EH (cell line): ENCODE measurements at regions not wholly inside any gene's neighbourhood (a gene's known extent, or its start where the extent isn't known, plus 50 kb on each side); places are given as distances from the start of the nearest gene placed in this dataset.
A peak's percentile ranks its signal among the peaks of the same experiment; 100 is the strongest.
"Not testable (repeated sequence)": the region's sequence is repeated elsewhere in the genome, so short reads cannot be mapped to it uniquely, and the experiment has no call there.

Source experiments
- DNase-seq: peaks from one replicate; pipeline ENCODE4 v3.0.0-alpha.2; 2015; ENCODE audit warnings: low read depth

DNA sequence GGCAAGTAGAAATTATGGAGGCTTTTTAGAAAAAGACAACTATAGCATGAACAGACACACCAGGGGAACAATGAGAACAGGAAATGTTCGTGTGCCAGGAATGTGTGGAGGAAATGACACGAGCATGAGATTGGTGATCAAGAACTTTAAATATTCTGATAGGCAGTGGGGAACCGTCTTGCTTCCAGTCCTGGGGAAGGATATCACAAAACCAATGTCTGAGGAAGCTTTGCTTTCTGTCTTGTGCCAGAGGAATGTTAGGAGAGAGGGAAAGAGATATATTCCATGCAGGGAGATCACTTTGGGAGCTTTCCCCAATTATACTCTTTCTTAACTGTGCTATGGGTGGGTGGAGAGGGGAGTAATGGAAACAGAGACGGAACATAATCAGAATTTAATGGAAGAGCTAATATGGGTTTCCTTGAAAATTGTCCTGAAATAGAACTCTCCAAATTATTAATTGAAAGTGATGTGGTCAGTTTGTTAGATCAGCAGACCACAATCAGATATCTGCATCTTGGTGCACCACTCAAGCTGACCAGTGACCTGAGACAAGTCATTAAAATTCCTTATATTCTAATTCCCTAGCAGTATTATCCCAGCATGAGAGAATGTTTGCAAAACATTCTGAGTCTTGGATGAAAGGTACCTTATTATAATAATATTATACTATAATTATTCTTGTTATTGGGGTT, 178.2 kb downstream of the SOX4 start:
- peak; percentile 36 for DNase-seq

DNA sequence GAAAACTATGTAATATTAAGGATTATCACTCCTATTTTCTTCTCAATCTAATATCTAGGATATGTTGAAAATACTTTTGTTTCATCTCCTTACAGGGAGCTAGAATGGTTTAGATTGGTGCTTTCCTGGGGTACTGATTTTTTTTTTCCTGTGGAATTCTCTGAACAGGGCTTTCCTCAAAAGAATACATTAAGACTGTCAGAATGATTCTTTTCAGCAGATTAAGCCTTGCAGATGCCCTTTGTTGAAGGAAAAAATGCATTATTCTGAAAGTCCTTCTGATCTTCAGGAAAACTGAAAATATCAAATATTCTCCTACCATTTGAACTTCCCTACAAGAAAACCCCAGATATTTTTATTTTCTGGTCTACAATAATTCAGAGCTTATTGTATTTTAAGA, 178.9 kb downstream of the SOX4 start:
- DNase-seq: no peak

DNA sequence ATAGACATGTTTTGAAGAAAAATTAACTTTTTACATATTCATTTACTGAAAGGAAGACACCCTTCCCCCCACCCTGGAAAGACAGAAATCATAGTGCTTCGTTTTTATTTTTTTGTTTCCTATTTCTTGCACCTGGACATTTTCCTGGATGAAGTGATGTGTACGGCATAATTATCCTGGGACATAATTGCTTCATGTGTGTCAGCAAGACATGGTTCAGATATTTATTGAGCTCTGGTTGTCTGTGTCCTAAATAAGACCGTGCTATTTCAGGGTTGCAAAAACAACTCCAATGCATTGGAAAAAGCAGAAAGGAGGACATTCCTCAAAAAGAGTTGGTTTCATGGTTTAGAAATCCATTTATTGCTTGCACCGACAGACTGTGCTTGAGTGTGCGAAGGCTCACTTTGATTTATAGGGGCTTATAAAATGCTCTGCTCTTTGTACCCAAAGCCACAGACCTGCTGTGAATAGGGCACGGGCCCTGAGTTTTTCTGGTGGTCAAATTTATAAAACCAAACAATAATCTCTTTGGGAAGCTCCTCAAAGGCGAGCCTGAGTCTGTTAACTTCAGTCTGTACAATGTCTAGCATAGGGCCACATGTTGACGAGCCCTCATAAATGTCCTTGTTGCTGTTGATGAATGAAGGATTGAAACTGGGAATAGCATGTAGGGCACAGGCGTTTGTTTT, 179.5 kb downstream of the SOX4 start:
- DNase-seq: no peak

DNA sequence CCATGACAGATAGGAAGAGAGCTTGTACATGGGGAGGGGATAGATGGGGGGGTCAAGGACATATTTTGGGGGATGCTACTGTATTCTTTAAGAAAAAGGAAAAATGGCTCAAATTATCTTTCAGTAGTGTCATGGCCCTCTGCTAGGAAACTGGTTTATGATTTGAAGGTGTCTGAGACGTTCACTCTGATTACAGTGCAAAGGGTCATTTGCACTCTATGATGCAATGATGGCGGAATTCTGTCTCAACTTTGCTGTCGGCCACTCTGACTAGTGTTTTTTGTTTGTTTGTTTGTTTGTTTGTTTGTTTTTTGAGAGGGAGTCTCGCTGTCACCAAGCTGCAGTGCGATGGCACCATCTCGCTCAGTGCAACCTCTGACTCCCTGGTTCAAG, 180.0 kb downstream of the SOX4 start:
- no peak for DNase-seq

DNA sequence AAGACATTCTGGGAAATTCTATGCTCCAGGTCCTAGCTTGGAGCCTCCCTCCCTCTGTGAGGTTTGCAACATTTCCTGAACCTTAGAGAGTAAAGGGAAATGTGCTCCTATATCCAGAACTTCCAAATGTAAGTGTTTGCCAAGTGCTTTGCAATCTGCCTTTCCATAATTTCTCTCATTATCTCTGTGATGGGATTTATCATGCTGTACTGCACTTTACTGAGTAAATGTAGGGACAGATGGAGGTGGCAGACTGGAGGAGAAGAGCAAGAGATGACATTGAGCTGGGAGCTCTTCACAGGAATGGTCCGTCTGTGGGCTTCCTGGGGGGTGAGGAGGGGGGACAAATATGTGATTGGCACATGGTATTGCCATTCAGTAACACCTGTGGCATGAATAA, 184.3 kb downstream of the SOX4 start:
- no peak for DNase-seq

DNA sequence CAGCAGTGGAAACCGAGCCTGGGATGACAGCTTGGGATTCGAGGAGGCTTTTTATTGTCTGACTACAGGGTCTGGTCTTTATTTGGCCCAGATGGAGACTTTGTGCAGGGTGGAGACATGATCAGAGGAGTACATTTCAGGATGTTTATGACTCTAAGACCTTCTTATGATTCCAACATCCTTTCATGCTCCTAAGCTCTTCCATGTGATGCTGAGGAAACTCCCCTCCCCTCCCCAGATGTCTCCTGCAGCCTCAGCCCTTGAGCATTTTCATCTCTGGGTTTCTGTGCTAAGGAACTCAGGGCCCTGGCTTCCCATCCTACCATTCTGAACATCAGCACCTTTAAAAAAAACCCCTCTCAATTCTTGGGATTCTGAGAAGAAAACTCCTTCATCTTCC, 186.6 kb downstream of the SOX4 start:
- DNase-seq: no peak

DNA sequence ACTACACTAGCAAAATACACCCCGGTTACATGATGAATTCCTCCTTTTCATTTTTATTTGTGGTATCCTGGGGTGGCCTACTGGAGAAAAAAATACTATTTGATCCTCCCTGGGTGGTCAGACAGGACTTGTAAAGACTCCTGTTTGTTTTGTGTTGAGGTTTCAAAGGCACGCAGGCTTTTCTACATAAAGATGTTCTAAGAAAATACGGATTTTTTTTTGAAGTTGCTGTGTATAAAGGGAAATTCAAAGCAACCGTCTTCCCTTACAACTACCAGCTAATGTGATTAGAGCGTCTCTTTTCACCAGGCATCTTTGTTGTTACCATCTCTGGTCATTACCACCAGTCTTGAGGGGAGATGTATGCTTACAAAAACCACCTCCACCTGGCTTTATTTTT, 187.1 kb downstream of the SOX4 start:
- DNase-seq: peak; percentile 12

DNA sequence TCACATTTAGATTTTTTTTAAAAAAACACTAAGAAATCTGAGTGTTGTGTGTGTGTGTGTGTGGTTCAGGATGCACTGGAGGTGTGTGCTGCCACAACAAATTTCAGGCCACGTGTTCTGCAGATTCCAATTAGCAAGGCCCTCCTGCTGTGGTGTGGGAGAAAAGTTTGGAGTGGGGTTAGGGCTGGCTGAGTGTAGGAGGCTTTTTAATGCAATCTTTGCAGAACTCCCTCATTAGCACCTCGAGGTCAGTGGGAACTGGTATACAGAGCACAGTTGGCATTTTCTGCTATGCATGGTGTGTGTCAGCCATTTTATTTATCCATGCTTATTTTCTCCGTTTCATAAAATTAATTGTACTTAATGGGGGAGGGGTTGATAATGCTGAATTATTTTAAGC, 187.6 kb downstream of the SOX4 start:
- DNase-seq: no peak

DNA sequence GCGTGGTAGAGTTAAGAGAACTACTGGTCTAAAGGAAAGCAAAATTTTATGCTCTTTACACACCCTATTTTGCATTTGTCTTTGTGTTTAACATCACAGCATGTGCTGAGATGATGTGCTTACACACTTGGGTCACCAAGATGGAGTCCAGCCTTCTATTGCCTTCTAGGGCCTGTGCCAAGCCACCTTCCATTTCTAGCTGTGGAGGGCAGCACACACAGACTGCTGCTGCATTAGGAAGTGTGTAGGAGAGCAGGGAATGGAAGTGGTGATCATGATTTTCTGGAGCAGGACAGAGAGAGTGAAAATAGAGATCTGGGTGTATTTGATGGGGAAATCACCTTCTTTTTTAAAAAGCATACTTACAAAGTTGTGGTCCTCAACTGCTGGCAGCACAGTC, 191.6 kb downstream of the SOX4 start:
- DNase-seq: no peak

DNA sequence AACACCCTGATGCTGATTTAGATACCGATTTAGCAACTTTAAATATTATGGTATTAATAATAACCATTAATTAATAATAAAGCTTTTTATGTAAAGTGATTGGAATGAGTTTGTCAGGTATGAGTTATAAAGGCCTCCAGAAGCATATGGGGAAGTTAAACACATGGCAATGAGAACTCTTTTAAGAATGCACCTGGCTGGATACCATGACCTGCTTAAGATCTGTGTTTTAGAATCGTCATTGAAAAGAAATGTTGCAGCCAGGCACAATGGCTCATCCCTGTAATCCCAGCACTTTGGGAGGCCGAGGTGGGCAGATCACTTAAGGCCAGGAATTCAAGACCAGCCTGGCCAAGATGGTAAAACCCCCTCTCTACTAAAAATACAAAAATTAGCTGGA, 197.5 kb downstream of the SOX4 start:
- DNase-seq: no peak

DNA sequence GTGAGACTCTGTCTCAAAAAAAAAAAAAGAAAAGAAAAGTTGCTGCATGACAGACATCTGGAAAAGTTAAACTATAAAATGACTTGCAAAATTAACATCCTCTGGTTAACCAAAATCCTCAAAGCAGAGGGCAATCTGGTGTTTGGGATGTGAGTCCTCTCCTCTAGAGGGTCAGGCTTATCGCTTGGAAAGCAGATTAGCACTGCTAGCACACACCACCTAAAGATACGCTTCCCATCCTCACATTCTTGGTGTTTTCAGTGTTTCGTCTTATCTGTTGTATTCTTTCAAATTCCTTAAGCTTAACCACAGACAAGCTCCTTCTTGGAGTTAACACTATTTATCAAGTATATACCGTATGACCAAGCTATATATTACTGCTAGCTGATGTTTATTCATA, 198.0 kb downstream of the SOX4 start:
- DNase-seq: no peak

DNA sequence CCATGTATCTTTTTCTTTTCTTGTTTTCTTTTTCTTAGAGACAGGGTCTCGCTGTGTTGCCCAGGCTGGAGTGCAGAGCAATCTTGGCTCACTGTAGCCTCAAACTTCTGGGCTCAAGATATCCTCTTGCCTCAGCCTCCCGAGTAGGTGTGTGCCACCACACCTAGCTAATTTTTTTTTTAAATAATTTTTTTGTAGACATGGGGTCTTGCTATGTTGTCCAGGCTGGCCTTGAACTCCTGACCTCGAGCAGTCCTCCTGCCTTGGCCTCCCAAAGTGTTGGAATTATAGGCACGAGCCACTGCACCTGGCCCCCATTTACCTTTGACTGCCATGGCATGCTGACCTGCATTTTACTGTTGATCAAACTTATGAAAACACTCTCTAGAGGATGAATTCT, 198.6 kb downstream of the SOX4 start:
- no peak for DNase-seq

DNA sequence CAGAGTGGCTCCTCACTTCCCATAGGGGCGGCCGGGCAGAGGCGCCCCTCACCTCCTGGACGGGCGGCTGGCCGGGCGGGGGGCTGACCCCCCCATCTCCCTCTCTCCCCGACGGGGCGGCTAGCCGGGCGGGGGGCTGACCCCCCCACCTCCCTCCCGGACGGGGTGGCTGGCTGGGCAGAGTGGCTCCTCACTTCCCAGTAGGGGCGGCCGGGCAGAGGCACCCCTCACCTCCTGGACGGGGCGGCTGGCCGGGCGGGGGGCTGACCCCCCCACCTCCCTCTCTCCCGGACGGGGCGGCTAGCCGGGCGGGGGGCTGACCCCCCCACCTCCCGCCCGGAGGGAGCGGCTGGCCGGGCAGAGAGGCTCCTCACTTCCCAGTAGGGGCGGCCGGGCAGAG, 203.4 kb downstream of the SOX4 start:
- not testable (repeated sequence) for DNase-seq

DNA sequence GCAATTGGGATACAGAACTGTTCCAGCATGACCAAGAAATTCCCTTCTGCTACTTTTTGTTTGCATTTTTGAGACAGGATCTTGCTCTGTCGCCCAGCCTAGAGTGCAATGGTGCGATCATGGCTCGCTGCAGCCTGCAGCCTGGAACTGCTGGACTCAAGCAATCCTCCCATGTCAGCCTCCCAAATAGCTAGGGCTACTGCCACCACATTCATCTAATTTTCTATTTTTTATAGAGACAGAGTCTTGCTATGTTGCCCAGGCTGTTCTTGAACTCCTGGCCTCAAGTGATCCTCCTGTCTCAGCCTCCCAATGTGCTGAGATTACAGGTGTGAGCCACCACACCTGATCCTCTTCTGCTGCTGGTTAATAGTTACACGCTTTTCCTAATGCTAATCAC, 204.9 kb downstream of the SOX4 start:
- no peak for DNase-seq

DNA sequence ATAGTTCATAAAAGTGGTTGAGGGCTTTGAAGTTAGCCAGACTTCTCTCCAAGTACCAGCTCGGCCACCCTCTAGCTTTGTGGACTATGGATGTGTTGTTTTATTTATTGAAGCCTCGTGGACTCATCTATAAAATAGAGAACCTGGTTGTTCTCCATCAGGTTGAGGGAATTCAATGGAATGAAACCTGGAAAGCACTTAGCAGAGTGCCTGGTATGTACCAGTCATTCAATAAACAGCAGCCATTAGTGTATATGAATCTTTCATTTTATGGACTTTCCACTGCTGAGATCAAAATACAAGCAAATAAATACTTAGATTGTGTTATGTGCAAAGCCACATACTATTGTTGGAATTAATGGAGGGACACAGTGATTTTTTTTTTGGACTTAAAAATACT, 206.8 kb downstream of the SOX4 start:
- peak; percentile 14 for DNase-seq

DNA sequence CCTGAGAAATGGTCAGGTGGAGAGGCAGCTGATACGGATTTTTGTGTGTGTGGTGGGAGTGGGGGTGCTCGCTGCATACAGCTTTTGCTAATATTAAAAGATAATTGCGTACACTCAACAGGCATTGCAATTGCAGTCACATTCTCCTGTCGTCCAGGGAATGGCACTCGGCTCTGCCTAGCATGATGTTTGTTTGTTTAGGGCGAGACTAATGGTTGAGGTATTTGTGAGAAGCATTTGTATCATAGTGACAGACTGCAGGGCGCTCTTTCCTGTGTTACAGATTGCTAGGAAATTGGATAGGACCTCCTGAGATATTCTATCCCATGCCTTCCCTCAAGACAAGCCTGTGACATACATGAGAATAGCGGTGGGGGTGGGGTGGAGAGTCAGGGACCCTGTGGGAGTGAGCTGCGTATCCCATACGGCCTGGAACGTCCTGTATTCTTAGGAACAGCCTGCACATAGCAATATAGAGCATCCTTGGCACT, 207.4 kb downstream of the SOX4 start:
- peak; percentile 92 for DNase-seq

DNA sequence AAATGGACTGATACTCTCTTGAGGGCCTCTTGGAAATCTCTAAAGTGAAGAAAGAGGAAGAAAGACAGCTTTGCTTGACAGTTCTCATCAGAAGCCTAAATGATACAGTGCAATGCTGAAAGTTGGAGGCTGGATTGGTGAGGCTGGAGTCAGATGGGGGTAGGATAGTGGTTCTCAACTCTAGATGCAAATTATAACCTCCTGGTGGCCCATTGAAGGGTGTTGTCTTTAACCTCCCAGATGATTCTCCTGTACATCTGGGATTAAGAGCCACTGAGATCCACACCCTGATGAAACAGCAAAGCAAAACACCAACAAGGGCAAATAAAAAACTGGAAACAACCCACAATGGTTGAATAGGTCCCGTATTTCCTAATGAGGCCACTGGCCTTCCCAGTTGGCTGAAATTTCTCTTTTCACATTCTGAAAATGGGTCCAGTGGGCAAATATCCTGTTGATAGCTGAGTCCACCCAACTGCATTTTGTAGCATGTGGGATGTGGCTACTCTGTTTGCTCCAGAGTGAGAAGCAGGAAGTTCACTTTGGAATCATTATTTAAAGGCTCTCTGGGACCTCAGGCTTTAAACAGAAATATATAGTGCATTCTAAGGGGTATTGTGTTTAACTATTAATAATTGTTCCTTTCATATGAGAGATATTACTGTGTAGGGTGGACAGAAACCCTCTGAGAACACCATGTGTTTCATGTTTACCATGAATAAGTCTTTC, 208.1 kb downstream of the SOX4 start:
- peak; percentile 21 for DNase-seq

DNA sequence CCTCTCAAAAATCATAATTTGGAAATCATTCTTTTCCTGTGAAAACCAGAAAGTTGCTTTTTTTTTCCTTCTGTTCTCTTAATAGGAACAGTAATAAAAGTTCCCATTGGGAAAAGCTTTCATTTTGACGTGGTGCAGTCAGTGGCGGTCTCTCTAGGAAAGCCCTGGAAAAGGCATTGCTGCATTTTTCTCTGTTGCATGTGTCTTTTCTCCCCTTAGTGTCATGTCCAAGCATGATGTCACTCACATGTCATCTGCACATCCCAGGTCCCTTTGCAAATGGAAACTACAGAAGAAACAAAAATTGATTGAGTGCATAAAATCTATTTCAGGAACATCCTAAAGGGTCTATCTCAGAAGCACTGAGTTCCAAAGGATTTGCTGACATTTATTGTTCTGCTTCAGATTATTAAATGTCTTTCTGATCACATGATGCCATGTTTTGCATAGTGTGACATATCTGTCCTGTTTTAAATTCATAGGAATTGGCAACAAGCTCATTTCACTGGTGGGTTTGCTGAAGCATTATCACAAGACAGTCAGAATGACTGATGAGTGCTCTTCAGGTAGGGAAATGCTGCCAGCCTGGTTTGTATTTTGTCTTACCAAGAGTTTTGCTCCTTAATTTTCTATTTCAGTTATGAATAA, 208.7 kb downstream of the SOX4 start:
- DNase-seq: peak; percentile 8

DNA sequence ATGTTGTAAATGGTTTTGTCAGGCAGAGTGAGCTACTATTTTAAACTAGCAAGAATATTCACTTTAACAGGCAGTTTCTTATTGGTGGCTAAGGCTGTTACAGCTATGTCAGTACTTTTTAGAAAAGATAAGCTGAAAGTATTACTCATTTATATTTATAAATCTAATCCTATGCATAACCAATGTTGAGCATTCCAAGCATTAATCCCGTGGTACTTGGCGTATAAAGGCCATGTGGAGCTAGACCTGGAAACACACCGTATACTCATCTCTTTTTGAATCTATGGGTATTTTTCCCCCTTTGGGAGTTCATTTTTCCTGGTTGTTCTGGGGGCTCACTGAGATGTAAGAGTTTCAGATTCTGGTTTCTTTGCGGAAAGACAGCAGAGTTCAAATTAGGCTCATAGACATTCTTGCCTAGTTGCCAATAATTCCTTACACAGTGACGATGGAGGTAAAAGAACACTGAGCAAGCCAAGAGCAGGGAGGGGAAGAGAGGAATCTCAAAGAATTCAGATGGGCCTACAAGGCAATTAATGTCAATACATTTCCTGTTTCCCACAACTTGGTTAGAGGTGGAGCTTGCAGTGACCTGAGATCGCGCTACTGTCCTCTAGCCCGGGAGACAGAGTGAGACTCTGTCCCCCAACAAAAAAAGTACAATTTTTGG, 211.5 kb downstream of the SOX4 start:
- DNase-seq: peak; percentile 34

DNA sequence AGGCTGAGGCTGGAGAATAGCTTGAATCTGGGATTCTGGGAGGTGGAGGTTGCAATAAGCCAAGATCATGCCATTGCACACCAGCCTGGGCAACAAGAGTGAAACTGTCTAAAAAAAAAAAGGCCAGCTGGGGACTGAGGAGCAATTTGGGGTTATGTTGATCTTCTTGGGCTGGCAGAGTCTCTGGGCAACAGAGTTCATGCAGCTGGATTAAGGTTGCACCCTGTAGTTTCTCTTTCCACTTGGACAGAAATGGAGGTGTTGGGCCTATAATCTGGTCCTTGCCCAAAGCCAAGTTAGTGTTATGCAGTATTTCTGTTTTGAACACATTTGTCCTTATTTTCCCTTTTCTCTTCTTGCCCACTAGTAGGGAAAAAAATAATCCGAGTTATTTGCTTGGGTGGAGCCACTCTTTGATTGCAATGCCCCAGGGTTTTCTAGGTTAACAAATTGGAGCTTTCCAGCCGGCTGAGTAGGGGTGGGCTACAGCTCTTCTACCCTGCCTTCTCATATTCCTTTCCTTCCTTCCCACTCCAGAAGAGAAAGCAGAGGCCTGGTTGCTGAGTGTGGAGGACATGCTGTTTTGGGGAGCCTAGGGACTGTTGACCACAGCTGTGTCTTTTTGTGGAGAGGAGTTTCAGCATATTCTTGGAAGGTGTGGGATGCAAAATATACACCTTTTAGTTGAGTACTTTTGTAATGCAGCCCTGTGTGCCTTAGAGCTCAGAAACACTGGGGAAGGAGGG, 213.9 kb downstream of the SOX4 start:
- DNase-seq: no peak

DNA sequence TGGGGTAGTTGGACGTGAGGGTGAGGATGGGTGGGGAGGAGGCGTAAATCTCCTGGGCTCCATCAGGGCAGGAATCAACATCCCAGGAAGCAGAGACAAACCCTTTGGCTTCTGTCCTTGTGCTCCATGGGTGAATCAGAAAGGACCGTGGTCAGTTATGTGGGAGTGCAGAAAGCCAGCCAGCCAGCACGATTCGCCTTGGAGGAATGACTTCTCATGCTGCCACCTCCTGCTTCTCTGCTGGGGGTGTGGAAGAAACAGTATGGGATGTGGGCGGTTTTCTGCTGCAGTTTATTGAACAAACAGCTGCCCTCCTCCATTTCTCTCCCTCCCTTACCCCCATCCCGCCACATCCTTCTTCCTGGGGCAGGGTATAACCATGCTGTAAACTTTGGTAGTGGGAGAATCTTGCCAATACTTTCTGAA, 214.5 kb downstream of the SOX4 start:
- peak; percentile 85 for DNase-seq
